Liver (tissue), 8 donors: ENCODE measurements at regions not wholly inside any gene's neighbourhood (a gene's known extent, or its start where the extent isn't known, plus 50 kb on each side); places are given as distances from the start of the nearest gene placed in this dataset.

Source experiments
- DNase-seq: peaks from one replicate; pipeline ENCODE4 v3.0.0-alpha.2; 2017; ENCODE audit warnings: low spot score
- H3K27ac ChIP-seq, 2 donors: one replicate each; pipeline ENCODE4 v1.7.0; 2013; ENCODE audit warnings: inconsistent platforms in 2 of 2, low read length in 2 of 2, control low read depth in 1 of 2, low read depth in 1 of 2, mild to moderate bottlenecking in 1 of 2
- H3K27me3 ChIP-seq, 4 donors: one replicate each; pipeline versions ENCODE4 v1.6.1 to v1.7.0; 2013; ENCODE audit warnings: low read length in 3 of 4, inconsistent platforms in 1 of 4, mild to moderate bottlenecking in 1 of 4, moderate library complexity in 1 of 4; ENCODE audit not compliant: control insufficient read depth in 4 of 4, insufficient read depth in 4 of 4
- H3K36me3 ChIP-seq, 4 donors: one replicate each; pipeline versions ENCODE4 v1.6.1 to v1.7.0; 2013; ENCODE audit warnings: low read length in 3 of 4, mild to moderate bottlenecking in 3 of 4, low read depth in 1 of 4, moderate library complexity in 1 of 4; ENCODE audit not compliant: control insufficient read depth in 4 of 4, insufficient read depth in 3 of 4
- H3K4me1 ChIP-seq, 4 donors: one replicate each; pipeline versions ENCODE4 v1.6.1 to v1.7.0; 2013; ENCODE audit warnings: low read length in 3 of 4, mild to moderate bottlenecking in 3 of 4, moderate library complexity in 1 of 4; ENCODE audit not compliant: control insufficient read depth in 4 of 4, insufficient read depth in 4 of 4
- H3K4me3 ChIP-seq, 3 donors: one replicate each; pipeline versions ENCODE4 v1.6.1 to v1.7.0; 2013; ENCODE audit warnings: low read length in 3 of 3, control low read depth in 1 of 3, low read depth in 1 of 3, mild to moderate bottlenecking in 1 of 3
- H3K9ac ChIP-seq, 2 donors: one replicate each; pipeline ENCODE4 v1.7.0; 2013; ENCODE audit warnings: low read length in 2 of 2, mild to moderate bottlenecking in 2 of 2, moderate library complexity in 2 of 2, control low read depth in 1 of 2, low read depth in 1 of 2
- H3K9me3 ChIP-seq, 4 donors: one replicate each; pipeline versions ENCODE4 v1.6.1 to v1.7.0; 2013; ENCODE audit warnings: low read length in 3 of 4; ENCODE audit not compliant: control insufficient read depth in 4 of 4
- ATF3 ChIP-seq: IDR thresholded peaks from 2 replicates; pipeline ENCODE4 v1.6.1; 2016; ENCODE audit warnings: antibody characterized with exemption
- CTCF ChIP-seq: fragments of 150-350 bp; IDR thresholded peaks from 2 replicates; pipeline ENCODE4 v1.5.1; 2017; ENCODE audit warnings: improper control_type of control experiment, low read depth, low read length; ENCODE audit not compliant: missing input control
- EGR1 ChIP-seq, 2 donors: IDR thresholded peaks; 2 replicates each; pipeline ENCODE4 v1.6.1; 2016 to 2018; ENCODE audit warnings: antibody characterized with exemption in 2 of 2, low read depth in 2 of 2
- FOXA1 ChIP-seq: IDR thresholded peaks from 2 replicates; pipeline ENCODE4 v1.6.1; 2016; ENCODE audit warnings: antibody characterized with exemption
- GABPA ChIP-seq, 2 donors: IDR thresholded peaks in 1 of 2; conservative IDR thresholded peaks in 1 of 2; 2 replicates each; pipeline ENCODE4 v1.6.1; 2016; ENCODE audit warnings: antibody characterized with exemption in 2 of 2, mild to moderate bottlenecking in 1 of 2, moderate library complexity in 1 of 2
- HNF4A ChIP-seq, 2 donors: conservative IDR thresholded peaks; 2 replicates each; pipeline ENCODE4 v1.6.1; 2016; ENCODE audit warnings: antibody characterized with exemption in 2 of 2, mild to moderate bottlenecking in 2 of 2
- HNF4G ChIP-seq: IDR thresholded peaks from 2 replicates; pipeline ENCODE4 v1.6.1; 2016; ENCODE audit warnings: antibody characterized with exemption
- JUND ChIP-seq, 2 donors: IDR thresholded peaks; 2 replicates each; pipeline ENCODE4 v1.6.1; 2016; ENCODE audit warnings: antibody characterized with exemption in 2 of 2
- MAX ChIP-seq: IDR thresholded peaks from 2 replicates; pipeline ENCODE4 v1.6.1; 2016; ENCODE audit warnings: antibody characterized with exemption
- NR2F2 ChIP-seq: IDR thresholded peaks from 2 replicates; pipeline ENCODE4 v1.6.1; 2016; ENCODE audit warnings: antibody characterized with exemption
- RAD21 ChIP-seq, 2 donors: IDR thresholded peaks; 2 replicates each; pipeline ENCODE4 v1.6.1; 2016; ENCODE audit warnings: antibody characterized with exemption in 2 of 2, mild to moderate bottlenecking in 2 of 2
- REST ChIP-seq: IDR thresholded peaks from 2 replicates; pipeline ENCODE4 v1.6.1; 2016; ENCODE audit warnings: antibody characterized with exemption, mild to moderate bottlenecking
- SP1 ChIP-seq: IDR thresholded peaks from 2 replicates; pipeline ENCODE4 v1.6.1; 2018; ENCODE audit warnings: antibody characterized with exemption, mild to moderate bottlenecking
- TAF1 ChIP-seq: conservative IDR thresholded peaks from 2 replicates; pipeline ENCODE4 v1.6.1; 2016; ENCODE audit warnings: antibody characterized with exemption, mild to moderate bottlenecking
- YY1 ChIP-seq: IDR thresholded peaks from 2 replicates; pipeline ENCODE4 v1.6.1; 2016; ENCODE audit warnings: antibody characterized with exemption, mild to moderate bottlenecking
- ZBTB33 ChIP-seq: IDR thresholded peaks from 2 replicates; pipeline ENCODE4 v1.6.1; 2016; ENCODE audit warnings: antibody characterized with exemption
- WGBS: extraction: QIAGEN DNeasy Blood & Tissue Kit; methylation state at CpG from one replicate; pipeline ENCODE4 v1.1.7; 2013; 5-methylcytosine and 5-hydroxymethylcytosine counted together
- donor health status: healthy.
- donor health status: healthy.
- donor health status: healthy.
- donor health status: healthy.
- donor health status: healthy.

GRCh38 chr3:72542781-72543180 lies 305.5 kb downstream of the SHQ1 start:
- Histone ChIP-seq H3K9me3 (no peaks in the 10 kb centered on the region), H3K9ac (no peak overlapping the region), H3K4me1 (no peaks in the 10 kb centered on the region), H3K36me3 (no peaks in the 10 kb centered on the region), H3K27ac (no peak overlapping the region), H3K27me3 (no peaks in the 10 kb centered on the region), H3K4me3 (no peak overlapping the region)
- no peak for TF ChIP-seq FOXA1
- TF ChIP-seq HNF4G = no peak
- no peak for TF ChIP-seq ATF3
- no peak for TF ChIP-seq YY1
- TF ChIP-seq TAF1 = no peak
- no peak for TF ChIP-seq HNF4A (conservative IDR thresholded peaks at IDR 0.05)
- no peak for TF ChIP-seq EGR1 (IDR thresholded peaks at IDR 0.05; ENCODE audit: low read depth in 2 of 2)
- TF ChIP-seq JUND (IDR thresholded peaks at IDR 0.05) = no peak
- no peak for TF ChIP-seq MAX
- no peak for TF ChIP-seq NR2F2
- no peak for TF ChIP-seq REST
- no peak for TF ChIP-seq GABPA (IDR thresholded peaks at IDR 0.05 in 1 of 2, conservative IDR thresholded peaks at IDR 0.05 in 1 of 2)
- WGBS = 89% methylated on average over 6 of the region's 6 CpGs
- no peak for DNase-seq

- Histone ChIP-seq H3K27ac (no peak overlapping the region), H3K9ac (no peak overlapping the region), H3K9me3 (no peaks in the 10 kb centered on the region), H3K36me3 (no peaks in the 10 kb centered on the region), H3K27me3 (no peaks in the 10 kb centered on the region), H3K4me1 (no peaks in the 10 kb centered on the region), H3K4me3 (no peak overlapping the region)
- DNase-seq = no peak
- TF ChIP-seq ZBTB33 = no peak
- TF ChIP-seq SP1 = no peak
- TF ChIP-seq CTCF = no peak
- TF ChIP-seq RAD21 (IDR thresholded peaks at IDR 0.05) = peak in 1 of 2 donors; percentile 56
- 92% methylated on average over 5 of the region's 5 CpGs for WGBS
These were observed 308.4 kb downstream of the SHQ1 start for GRCh38 chr3:72539856-72540255.
